Activated CD8-positive, alpha-beta memory T cell treated with anti-CD3 and anti-CD28 coated beads, Interleukin-2, amount 50 U/mL, for 24 hours (primary cell): ENCODE measurements at regions not wholly inside any gene's neighbourhood (a gene's known extent, or its start where the extent isn't known, plus 50 kb on each side); places are given as distances from the start of the nearest gene placed in this dataset.

ENCODE experiments used
- DNase-seq: peaks from one replicate; pipeline ENCODE4 v3.0.0-alpha.2; 2020; ENCODE audit errors: extremely low read depth

DNA sequence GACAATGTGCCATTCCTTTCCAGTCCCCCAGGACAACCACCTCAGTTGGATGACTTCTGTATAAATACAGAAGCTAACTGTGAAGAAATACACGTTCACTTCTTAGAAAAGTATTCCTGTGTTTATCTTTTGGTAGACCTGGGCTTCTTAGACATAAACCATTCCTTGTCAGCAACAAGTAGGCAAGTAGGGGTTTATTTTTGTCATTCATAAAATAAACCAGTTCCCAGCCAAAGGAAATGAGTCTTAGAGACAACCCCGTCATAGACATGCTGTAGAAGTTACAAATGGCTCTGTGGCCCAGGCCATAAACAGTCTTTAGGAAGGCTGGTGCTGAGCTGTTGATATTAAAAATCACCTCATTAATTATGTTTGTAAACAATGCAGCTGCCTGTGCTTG, 243.2 kb downstream of the SPTSSA start:
- DNase-seq: no peak

DNA sequence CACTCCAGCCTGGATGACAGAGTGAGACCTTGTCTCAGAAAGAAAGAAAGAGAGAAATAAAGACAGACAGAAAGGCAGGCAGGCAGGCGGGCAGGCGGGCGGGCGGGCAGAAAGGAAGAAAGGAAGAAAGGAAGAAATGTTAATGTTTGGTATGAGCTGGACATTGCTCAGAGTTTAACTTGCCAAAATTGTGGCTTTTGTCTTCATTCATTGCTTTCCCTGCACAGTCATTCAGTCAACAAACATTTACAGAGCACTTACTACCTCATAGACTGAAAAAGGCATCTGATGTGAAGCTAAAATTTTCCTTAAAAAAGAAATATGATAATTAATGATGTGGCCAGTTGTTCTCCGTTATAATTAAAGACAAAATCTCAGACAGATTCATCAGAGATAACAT, 247.1 kb downstream of the SPTSSA start:
- no peak for DNase-seq

DNA sequence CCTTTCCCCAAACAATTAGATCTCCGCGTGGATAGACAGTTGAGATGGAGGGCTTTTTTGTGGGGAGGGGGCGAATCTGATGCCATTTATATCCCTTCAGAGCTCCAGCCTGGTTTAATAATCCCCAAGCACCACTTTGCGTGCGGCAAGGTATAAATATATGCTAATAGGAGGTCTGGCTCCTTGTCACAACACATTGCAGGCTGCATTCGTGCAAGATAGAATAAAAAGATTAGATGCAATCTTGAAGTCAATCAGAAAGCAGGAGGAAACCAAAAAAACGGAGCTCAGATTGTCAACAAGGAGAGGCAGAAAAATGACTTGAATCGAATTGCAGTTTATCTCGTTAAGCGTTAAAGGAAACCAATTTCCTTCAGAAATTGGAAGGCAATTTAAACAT, 248.7 kb downstream of the SPTSSA start:
- no peak for DNase-seq

DNA sequence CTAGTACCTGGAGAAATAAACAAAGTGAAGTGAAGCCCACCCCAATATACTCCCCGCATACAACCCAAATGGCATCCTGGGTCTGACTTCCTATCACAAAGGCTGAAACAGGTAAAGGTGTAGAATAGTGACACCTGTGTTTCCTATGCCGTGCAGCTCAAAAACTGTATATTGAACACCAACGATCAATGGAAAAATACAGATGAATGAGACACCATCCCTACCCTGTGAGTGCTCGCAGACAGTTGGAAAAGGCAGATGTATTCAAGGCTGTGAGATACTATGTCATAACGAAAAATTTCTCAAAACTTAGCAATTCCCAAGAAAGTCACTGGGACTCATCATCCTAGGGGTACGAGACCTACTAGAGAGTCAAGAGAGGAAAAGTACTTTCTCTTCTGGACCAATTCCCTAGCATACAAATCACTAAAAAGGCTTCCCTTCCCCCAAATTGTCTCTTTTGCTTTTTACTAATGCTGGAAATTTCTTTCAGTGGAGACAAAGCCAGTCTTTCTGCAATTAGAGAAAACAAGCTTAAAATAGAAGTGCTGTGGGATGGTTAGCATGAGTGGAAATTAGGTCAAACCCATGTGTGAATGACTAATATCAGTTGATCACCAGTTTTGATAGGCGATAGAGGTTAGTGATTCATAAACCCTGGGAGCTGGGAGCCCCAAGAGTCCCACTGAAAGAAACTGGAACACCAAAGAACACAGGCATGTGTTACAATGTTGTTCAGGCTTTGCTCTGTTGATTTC, 249.7 kb downstream of the SPTSSA start:
- no peak for DNase-seq

DNA sequence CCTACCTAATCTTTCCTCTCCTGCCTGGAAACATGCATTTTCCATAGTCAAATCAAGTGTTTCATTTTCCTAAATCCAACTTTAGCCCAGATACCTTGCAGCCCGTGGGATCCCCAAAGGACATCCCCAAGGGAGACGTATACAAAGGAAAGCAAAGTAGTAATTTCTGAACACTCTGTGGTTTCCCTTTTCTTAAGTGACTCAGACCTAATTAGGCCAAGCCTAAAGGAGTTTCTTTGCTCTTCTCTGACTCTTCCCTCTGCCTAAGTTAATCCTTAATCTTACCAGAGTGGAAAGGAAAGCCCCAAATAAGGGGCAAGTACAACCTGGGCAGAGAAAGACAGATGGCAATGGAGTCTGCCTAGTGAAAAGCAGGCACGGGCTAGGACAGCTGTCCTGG, 250.3 kb downstream of the SPTSSA start:
- DNase-seq: no peak

DNA sequence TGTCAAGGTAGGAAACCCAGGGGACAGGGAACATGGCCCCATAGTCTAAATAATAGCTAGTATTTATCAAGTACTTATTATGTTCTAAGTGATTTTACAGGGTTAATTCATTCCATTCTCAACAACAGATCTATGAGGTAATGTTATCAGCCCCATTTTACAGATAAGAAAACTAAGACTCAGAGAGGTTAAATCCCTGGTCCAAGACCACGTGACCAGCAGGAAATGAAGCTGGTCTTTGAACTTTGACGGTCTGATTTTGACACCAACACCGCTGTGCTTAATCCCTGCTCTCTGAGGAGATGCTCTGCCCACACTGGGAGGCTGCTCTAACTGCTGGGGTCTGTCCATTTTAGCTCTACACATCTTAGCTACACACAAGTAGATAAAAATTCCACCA, 253.5 kb downstream of the SPTSSA start:
- DNase-seq: no peak

DNA sequence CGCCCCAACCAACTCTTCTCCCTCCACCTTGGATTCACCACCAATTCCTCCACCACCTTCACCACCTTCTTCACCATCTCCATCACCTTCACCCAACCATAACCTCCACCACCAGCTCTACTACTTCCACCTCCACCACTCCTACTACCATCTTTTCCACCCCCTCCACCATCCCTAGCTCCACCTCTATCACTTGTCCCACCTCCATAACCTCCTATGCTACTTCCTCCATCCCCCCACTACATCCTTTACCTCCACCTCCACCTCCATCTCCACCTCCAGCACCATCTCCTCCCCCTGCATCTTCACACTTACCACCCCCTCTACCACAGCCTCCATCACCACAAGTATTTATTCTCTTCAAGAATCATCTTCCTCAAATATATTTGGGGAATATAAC, 254.9 kb upstream of the EGLN3 start:
- DNase-seq: no peak

DNA sequence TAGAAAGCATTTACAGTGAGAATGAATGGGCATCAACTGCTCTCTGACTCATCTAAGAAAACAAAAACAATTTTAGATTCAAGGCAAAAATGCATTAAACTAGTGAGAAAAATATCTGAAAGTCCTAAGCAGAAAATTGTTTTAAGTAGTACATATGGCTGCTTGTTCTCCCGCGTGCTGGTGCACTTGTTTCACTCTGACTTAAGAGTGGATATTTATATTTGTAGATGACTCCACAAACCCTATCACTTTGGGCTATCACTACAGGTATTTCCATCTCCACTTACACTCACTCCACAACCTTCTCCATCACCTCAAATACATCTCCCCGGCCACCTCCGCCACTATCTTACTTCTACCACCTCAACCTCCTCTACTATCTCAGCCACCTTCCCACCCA, 253.9 kb upstream of the EGLN3 start:
- no peak for DNase-seq

DNA sequence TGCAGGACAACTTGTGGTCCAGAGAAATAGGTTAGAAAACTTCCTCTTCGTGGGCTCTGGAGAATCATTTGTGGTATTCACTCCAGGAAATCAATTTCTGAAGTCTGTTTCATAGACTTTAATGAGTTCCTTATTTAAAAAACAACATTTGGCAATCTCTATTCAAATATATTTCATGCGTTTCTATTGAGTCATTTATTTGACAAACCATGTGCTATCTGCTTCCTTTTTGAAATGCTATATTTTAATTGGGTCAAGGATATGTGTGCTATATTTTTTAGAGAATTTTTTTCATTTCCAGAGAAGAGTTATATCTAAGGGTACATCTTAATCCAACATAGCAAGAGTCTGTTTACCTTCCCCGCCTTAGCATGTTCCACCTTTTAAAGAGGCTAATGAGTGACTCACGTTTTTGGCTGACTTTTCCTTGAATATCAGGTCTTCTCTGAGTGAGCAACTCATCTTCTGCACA, 252.4 kb upstream of the EGLN3 start:
- DNase-seq: no peak

DNA sequence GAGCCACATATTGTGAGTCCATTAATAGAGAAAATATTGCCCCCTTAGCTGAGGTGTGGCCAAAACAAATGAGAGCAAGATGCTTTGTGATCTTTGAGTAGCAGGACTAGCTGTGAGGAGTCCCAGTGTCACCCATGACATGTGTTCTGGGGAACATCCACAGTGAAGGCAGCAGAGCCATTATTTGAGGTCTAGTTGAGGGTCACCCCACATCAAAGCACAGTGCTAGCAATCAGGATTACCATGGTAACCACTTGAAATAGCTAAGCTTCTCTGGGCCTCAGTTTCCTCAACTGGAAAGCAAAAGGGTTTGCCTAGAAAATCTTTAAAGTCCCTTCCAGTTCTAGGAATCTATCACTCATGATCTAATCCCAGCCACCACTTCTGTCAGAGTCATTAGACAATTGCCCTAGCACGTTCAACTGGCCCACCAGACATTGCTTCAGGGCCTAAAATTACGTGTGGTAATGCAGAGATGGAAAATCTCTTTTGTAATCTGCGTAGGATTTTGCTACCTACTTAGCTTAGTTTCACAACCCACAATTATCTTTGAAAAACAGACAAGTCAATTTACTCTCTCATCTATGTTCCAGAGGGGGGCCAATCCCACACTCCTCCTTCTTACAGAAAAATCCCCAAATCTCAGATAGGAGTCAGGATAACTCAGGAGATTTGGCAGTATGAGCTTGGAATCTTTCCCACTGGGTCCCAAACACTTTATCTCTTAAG, 251.2 kb upstream of the EGLN3 start:
- no peak for DNase-seq

DNA sequence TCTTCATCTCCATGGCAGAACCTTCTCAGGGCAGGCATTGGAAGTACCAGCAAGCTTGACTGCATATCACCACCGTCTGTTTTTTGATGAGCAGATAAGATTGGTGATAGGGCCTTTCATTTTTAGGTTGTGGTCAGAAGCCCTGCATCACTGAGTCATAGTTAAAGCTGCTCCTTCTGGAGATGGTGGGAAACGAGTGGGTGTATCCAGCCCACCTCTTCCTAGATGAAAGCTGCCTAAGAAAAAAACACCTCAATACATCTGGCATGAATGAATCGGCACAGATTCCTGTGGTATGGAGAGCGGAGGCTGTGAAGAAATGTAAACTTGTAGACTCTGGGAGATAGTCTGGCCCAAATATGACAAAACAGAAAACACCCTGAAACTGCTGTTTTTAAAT, 248.7 kb upstream of the EGLN3 start:
- no peak for DNase-seq

DNA sequence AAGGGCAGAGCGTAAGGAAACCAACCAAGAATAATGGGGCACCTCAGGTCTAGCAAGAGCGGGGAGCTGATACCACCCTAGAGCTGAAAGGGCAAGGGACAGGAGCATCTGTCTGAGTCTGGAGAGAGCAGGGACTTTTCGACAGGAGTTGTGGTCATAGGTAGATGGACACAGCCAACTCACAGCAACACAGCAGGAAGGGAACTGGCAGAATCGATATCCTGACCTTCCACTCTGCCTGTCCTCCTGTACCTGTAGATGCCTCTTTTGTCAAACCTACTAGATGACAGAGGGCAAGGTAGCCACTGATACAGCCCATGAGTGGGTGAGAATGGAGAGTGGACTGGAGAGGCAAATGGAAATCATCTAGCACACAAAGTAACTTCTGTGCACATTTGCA, 247.2 kb upstream of the EGLN3 start:
- no peak for DNase-seq

DNA sequence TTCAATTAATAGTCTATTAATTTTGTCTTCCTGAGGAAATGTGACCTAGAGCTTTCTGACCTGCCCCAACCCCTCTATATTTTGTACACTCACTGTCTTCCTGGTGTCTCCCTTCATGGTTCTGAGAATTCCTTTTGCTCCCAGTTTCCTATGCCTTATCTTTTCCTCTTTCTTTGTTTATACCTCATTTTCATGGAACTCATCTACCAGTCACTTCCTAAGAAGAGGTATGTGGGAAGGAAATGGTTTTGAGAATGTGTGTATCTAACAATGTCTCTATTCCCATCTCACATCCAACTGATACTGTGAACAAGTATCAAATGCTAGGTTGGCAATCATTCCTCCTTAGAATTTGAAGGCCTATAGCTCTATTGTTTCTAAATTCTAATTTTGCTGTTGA, 245.1 kb upstream of the EGLN3 start:
- no peak for DNase-seq

DNA sequence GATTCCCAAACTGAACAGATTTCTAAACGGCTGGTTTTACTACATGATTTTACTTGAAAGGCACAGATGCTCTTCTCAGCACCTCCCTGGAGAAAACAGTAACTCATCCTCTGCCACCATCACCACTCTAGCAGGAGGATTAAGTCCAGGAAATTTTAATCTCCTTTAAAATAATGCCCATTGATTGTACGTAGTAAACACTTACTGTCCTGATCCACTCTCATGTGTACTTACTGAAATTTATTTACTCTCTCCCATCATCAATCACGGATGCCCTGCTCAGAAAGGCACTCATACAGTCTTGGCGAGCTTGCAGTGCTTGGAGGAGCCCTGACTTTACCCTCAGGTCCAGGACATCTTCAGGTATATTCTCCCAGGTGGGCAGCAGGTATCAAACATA, 239.8 kb upstream of the EGLN3 start:
- no peak for DNase-seq

DNA sequence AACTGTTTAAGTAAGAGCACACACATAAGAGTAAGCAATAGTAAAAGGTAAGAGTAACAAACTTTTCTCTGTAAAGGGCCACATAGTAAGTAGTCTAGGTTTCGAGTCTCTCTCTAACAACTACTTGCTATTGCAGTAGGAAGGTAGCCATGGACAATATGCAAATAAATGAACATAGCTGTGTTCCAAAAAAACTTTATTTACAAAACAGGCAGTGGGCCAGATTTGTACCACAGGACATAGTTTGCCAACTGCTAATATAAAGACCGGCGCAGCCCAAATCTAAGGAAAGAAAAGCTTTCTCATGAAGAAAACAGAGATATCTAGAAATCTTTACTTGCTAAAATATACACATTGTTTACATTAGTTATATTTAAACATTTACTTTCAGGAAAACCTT, 239.0 kb upstream of the EGLN3 start:
- DNase-seq: no peak

DNA sequence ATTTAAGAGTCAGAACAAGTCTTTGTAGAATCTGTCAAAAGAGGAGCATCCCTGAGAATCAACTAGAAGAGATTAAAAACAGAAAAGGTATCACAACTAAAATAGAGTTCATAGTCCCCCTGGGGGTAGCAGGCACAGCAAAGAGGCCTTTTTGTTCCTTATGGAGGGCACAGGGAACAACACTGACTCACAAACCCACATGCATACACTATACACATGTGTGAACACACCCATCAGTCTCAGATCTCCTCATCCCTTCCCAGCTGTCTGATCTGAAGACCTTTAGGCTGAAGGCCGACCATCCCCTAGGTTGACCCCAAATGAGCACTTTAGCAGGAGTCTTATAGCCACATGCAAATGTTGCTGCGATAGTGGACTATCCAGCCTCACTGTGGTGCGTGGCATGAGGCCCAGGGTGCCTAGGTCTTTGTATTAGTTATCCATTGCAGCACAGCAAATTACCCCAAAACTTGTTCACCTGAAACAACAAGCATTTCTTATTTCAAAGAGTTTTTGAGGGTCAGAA, 236.7 kb upstream of the EGLN3 start:
- DNase-seq: no peak

DNA sequence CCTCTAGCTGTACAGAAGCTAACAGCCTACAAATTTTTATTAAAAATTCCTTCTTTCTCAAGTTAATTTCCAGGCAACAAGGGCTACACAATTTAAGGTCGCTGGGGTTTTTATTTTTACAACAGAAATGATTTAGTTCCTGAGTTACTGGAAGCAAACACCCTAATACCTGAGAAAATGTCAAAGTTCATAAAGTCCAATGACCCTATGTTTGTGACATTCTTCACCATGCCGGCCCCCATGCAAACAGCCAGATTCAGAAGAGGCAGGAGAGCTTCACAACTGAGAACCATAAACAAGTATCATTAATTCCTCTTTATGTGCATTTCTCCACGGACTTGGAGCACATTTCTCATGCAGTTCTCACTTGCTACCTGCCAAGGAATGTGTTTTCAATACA, 236.2 kb upstream of the EGLN3 start:
- no peak for DNase-seq

DNA sequence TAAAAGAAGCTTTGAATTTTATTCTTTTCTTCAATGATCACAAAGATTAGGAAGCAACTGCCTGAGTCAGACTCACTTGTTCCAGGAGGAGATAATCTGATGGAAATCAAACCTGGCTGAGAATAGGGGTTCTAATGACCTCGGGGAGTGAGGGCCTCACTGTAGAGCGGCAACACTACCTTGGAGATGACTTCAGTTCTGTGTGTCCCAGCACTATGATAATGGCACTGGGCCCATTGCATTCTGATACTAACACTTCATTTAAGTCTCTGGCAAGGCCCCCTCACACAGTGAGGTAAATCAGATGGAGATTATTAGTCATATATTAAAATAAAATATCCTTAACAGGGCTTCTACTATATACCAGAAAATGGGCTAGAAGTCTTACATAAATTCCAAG, 233.3 kb upstream of the EGLN3 start:
- no peak for DNase-seq

DNA sequence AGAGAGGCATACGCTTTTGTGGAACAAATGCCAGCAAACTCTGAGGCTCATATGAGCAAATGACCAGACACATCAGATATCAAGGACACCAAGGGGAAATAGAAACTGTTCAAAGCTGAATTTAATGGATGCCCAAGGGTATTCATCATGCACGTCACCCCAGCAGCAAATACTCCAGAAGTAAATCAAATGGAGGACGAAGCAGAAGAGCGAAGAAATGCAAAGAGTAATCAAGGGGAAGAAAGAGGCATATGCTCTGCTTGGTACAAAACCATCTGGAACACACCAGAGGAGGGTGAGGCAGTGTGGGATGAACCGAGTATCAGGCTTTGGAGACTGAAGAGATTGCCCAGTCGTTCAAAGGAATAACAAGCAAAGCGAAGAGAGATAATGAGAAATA, 232.6 kb upstream of the EGLN3 start:
- DNase-seq: no peak

DNA sequence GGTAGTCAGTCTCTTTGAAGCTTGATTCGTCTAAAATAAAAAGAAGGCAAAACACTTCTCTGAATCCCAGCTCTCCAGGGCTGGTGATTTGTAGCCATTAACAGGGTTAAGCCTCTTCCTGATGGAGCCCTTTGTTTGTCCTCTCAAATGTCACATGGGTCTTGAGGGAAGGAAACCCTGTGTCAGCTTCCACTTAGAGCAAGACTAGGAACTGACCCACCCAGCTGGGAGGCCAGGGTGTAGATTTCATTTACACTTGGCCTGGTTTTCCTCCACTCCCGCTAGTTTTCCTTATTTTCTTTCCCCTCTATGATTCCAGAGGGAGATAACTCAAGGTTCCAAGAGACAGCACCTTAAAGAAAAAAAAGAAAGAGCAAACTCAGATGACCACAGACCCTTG, 230.5 kb upstream of the EGLN3 start:
- DNase-seq: no peak

DNA sequence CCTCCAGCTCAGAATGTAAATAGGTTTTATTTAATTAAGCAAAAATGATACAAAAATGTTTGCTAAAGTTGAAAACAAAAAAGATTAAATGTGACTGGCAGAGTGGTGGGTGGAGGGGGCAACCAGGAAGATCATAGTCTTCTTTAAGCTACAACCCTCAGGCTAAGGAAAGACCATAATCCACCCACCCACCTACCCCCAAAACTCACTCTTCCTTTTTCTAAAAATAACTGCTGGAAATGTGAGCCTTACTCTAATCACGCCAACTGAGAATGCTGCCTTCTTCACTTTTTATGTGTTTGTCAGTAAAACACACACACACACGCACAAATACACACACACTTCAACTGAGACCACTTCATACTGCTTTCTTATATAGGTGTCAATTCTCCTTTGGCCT, 230.0 kb upstream of the EGLN3 start:
- no peak for DNase-seq

DNA sequence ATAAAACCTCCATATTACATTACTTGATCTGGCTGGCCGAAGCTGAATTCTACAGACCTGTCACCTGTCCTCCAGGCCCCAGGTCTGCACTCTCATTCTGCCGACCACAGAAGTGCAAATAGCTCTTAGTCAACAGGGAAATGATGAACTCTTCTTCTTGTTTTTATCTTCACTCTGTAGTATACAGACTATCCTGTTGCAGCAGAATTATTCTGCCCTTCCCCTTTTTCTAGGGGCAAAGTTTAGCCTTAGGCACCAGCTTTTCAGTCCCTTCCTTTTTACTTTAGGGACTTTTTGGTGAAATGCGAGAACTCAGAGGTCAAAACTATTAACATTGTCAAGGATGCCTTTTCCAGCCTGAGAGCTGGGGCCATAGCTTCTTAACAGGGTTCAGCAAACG, 229.6 kb upstream of the EGLN3 start:
- no peak for DNase-seq

DNA sequence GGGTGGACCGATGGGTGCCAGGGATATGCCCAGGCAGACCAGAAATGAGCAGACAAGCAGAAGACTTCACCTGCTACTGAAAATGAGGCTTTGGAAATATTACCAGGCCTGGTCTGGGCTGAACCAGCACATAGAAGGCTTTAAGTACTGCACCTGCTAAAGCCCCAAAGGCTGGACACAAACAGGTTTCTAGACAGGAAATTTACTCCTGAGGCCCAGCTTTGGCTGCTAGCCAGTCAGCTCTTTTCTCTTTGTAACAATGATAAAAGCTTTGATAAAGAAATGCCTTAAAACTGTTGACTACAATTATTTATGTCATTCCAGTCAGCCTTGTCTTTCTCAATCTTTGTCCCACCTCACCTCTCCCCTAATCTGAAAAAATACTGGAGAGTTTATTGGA, 228.9 kb upstream of the EGLN3 start:
- no peak for DNase-seq
